Amniotic epithelial cell (primary cell): ENCODE measurements at regions not wholly inside any gene's neighbourhood (a gene's known extent, or its start where the extent isn't known, plus 50 kb on each side); places are given as distances from the start of the nearest gene placed in this dataset.

Experiments used
- DNase-seq: peaks from one replicate; pipeline ENCODE4 v3.0.0-alpha.2; 2010; ENCODE audit warnings: low read depth

DNA sequence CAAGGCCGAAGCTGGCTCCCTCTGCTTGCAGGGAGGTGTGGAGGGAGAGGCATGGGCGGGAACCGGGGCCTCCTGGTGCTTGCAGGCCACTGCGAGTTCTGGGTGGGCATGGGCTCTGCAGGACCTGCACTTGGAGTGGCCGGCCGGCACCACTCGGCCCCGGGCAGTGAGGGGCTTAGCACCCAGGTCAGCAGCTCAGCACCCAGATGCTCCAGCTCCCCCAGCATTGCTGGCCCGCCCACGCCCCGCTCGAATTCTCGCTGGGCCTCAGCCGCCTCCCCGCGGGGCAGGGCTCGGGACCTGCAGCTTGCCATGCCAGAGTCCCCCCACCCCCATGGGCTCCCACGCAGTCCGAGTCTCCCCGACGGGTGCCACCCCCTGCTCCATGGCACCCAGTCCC lies 176.2 kb upstream of the FAM98A start:
- no peak for DNase-seq

DNA sequence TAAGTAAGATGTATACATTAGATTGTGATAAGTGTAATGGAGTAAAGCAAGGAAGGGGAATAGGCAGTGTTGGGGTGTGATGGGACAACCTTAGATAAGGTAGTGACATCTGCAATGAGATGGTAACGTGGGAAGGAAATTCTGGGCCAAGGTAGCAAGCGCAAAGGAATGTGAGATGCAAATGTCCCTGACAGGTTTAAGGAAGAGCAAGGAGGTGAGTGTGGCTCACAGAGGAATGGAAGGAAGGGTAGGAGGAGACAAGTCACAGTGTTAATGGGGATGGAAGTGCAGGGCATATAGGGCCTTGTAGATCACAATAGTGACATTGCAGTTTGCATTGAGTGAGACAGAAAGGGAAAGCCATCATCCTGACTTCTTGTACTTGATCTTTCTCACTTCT lies 170.9 kb upstream of the FAM98A start:
- DNase-seq, result no peak

DNA sequence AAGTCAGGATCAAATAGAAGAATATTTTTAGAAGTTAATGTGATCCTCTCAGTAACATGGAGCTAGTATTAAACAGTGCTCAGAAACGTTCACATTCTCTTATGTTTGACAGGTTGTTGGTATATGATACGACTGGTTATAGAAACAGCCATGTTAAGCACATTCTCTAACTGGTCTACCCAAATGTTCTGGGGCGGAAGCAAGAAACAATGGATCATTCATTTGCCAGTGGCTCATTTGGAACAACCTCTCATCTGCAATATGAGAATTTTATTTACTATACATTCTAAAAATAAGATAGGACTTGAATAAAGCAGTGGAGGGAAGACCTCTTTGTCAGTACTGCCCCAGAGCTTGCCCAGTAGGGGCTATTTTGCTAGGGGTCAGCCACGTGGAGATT lies 167.1 kb upstream of the FAM98A start:
- DNase-seq, result no peak

DNA sequence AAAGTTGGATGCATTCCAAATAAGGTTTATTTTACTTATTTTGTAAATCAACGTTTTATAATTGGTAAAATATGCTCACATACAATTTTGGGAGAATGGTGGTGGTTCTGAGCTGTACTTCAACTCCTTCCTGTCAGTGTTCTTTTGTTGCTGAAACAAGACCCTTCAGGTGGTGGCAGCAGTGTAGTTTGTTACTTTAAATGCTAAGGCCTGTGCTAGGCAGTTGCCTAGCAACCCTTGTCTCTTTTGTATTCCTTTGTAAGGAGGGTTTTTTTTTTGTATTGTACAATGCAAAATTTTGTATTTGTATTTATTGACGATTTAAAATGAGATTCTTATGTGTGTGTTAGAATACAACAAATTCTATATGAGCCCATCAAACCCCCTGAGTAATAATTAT lies 166.0 kb upstream of the FAM98A start:
- DNase-seq, result no peak

DNA sequence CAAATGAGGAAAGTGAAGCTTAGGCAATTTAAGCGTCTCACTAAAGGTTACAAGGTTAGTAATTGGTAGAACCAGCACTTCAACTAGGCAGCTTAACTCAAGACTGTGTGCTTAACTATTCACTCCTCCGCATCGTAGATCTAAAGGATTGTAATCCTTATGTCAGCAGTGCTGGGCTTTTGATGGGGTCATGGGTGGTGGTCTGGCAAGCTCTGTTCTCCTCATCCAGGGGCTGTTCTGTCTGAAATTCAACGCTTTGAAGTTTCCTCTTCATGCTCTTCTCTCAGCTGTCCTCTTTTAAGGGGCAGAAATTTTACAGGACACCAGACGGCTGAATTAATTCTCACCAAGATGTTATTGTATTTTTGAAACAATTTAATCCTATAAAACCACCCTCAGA lies 165.5 kb upstream of the FAM98A start:
- no peak for DNase-seq

DNA sequence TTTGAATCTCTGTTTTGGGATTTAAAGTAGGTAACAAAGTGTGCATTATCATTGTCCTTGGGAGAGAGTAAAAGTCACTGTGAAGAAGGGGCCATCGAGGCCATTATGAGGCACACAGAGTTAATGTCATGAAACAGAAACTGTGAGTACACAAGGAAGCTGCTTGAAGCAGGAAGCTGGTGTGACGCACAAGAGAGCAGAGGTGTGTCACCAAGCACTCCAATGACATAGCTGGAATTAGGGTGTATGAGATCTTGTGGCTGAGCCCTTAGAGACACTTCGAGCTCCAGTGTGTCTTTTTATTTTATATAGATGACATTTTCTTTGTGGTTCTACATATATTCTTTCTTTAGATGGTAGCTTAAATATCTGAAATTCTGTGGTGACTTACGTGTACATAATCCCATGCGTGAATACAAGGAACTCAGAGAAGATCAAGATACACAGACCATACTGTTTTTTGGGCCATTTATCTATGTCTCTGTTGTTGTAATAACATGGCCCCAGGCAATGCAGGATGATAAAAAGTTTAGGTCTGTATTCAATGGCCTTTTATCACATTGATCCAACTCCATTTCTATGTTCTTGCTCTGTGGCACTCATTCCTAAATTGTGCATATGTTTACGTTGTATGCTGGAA lies 164.7 kb upstream of the FAM98A start:
- no peak for DNase-seq

DNA sequence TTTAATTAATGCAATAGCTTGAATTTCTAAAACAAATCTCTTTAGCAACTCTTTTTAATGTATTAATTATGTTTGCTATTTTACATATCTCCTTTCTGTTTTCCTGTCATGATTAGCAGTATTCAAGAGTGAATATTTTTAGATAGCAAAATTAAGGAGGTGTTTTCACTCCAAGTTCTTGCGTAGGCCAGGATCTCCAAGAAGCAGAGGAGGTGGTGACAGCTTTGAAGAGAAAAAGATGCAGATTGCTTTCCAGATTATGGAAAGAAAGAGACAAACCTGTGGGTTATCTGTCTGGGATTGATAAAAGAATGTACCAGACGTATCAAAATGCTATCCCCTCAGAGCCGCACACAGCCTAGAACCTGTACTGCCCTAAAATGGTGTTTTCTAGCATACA lies 163.5 kb upstream of the FAM98A start:
- DNase-seq, result no peak

DNA sequence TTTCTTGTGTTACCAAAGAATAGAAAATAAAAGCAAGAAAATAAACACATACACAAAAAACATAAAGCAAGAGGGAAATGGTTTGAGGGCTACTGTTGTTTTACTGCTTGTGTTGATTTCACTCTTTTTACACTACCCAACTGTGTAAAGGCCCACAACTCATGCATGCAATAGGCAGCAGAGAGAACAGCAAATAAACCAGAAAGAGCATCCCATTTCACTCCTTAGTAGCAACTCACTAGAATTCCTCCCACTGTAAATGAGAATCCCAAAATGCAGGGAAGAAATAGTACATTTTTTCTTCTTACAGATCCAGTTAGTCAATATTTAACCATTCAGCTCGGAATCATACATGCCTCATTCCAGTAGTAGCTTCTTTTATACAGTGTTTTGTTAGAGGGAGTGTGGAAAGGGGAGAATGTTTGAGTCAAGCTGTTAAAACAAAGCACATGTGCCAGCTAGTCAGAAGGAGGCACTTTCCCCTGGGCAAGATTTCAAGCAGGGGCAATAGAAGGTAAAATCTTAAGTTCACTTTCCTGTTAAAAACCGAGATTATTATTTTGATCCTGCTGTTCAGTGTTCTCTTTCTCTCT lies 147.2 kb upstream of the FAM98A start:
- no peak for DNase-seq

DNA sequence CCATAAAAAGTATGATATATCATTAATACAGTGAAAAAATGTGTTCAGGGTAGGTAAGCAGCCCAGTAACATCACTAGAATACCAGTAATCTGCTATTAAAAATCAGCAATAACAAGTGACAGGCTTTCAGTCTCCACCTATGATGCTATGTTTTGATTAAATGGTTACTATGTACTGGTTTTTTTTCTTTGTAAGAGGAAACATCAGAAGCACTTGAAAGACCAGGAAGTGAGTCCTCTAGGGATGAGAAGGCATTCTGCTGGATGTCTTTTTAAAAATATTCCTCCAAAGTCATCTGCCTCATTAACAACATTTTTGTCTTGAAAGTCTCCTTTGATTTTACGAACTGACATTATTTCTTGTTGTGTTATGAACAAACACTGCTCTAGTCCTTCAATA lies 136.0 kb upstream of the FAM98A start:
- no peak for DNase-seq

DNA sequence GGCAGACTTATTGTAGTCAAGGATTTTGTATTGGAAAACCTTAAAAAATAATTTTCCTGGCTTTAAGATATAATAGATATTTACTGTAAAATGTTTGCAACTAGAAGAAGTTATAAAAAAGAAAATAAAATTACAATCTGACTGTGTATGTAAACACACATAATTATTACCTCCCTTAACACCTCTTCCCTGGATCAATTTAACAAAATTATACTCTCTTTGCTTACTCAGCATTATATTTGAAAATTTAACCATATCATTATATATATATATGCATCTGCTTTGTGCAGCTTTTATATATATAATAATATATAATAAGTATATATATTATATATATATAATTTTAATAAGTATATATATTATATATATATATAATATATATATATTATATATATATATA lies 131.7 kb upstream of the FAM98A start:
- no peak for DNase-seq

DNA sequence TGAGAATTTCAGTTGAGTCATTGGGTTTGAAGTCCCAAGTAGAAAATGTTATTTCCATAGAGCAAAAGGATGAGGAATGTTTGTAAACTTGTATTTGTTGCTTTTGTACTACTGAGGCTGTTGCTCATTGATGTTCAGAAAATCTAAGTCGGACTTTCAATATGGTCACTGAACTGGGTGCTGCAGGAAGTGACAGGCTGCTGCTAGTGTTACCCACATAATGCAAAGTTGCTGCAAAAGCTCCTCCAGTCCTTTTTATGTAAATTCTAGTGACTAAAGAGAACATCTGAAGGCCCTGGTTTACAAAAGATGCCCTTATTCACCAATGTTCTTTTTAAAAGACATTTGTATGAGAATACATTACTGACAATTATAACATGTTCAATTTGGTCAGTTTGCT lies 131.1 kb upstream of the FAM98A start:
- DNase-seq, result no peak

DNA sequence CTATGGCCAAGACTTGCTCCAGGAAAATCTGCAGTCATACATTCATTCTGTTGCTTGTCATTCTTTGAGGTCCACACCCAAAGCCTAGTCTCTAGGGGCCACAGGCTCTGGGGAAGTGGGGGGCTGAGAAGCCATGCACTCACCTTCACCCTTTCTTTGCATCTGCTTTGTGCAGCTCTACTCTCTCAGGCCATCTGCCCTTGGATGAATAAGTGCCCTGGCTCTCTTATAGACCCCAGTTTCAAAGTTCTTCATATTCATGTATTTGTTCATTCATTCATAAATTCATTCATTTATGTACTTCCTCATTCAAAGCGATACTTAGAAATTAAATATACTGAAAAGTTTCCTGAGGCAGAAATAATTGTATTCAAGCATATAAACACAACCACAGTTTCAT lies 130.3 kb upstream of the FAM98A start:
- no peak for DNase-seq

DNA sequence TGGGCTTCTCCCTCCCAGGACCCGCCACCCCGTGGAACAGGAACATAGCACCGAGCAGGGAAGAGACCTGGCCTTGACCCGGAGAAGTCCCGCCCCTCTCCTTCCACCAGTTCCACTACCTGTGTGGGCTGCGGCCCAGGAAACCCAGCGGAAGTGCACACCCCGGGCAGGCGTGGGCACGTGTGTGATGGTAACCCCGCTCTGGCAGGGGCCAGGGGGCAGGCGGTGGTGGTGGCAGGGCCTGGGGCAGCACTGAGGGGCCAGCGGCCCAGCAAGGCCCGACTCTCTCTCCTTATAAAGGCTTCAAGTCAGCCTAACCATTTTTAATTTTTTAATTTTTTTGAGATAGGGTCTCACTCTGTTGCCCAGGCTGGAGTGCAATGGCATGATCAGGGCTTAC lies 129.0 kb upstream of the FAM98A start:
- DNase-seq, result no peak

DNA sequence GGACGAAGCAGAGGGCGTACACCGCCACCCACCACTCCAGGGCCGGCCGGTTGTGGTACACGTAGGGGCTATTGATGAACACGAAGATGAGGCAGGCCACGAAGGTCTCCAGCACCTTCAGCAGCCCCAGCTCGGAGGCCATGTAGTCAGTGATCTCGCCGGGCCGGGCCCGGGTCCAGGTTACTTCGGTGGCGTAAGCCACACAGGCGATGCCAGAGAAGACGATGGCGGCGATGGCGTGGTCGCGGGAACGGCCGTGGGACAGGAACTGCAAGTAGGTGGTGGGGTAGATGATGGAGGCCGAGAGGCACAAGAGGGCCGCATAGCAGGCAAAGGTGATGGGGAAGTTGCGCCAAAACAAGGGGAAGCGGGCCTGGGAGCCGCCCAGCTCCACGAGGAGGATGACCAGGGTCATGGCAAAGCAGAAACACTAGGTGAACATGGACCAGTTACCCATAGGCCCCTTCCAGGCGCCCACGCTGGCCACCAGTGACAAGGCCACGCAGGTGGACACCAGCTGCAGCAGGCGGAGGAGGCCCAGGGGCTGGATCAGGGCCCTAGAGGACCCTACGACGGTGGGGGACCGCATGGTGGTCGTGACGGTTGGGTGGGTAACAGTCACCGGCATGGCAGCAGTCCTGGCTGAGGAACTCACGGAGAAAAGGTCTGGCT lies 128.4 kb upstream of the FAM98A start:
- DNase-seq, result no peak

DNA sequence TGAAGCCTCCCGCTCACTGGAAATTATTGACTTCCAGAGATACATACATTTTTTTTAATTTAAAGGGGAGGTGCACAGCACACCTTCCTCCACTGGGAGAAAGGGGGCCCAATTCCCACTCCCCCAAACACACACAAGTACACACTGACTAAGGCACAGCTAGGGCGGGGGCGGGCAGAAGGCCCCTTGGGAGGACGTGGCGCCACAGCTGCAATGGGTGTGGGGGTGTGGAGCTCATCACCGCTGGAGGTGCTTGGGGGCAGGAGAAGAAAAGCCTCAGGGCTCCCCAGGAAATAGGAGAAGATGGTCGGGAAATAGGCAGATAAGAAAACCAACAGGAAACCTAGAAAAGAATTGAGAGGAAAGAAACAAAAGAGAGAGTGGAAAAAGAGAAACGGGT lies 127.3 kb upstream of the FAM98A start:
- DNase-seq, result no peak

DNA sequence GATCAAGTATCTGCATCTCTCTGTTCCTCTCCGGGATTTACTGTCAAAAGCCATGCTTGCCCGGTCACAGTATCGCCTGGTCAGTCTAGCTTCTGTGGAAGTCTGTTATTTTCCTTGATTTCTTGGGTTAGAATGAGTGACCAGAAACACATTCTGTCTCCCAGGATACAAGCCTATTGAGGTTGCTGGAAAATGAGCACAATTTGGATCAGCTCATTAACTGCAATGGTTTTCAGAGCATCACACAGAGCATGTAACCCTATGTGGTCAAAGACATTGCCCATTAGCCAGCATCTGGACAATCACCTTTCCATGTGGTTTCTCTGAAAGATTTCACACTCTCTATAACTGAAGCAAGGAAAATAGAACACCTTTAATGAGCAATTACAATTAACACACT lies 124.2 kb upstream of the FAM98A start:
- no peak for DNase-seq

DNA sequence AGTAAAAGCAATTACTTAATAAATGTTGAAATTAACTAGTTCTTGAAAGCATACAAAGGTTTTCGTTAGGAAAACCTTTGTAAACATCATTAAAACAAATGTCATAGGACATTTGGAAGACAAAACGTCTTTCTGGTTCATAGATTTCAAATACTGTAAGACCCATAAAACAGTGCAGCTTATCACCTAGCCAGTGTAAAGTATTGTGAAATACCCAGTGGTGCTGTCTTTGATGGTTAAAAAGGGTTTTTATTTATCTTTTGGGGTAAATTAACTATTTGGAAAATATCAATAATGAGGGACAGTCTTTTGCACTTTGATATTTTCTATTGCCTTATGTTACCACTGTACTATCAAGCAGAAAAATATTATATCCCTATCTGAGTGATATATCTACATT lies 120.0 kb upstream of the FAM98A start:
- DNase-seq, result no peak

DNA sequence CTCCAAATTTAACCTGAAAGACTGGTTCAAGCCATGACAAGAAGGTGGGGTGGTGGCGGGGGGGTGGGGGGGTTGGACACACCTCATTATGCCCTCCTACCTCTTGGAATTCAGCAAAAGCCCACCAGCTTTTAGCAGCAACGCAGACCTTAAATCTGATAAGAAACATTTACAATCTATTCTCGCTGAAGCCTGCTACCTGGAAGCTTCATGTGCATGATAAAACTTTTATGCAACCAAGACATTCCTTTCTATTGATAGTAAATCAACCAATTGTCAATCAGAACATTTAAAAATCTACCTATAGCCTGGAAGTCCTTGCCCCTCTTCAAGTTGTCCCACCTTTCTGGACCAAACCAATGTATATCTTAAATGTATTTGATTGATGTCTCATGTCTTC lies 113.6 kb upstream of the FAM98A start:
- no peak for DNase-seq

DNA sequence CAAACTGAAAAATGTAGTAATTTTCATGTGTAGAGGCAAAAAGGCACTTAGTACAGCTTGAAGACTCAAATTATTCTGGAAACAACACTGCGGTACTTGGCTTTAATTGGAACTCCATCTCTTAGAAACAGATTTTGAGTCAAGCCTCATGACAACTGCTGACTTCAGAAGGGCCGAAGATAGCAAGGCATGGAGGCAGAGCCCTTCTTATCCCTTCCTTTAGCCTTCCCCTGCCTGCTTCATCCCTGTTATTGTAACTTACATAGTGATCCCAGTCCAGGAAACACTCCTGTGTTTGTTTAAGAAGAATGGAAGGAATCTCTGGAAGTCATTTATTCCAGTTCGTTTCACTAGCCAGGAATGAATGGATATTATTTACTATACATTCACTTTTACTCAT lies 110.9 kb upstream of the FAM98A start:
- no peak for DNase-seq

DNA sequence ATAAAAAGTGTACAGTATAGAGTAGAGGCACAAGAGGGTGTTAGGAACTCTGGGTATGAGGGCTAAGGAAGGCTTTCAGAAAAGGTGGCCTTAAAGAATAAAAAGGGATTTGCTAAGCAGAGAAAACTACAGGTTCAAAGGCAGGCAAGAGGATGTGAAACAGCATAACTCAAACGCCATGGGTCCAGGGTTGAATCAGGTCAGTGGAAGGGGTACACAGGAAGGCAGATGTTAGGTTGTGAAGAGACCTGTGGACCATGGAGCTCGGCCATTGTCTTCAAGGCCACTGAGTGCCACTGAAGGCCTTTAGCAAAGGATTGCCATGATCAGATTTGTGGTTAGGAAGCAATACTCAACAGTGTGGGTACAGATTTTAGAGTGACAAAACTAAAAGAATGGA lies 108.2 kb upstream of the FAM98A start:
- DNase-seq, result no peak

DNA sequence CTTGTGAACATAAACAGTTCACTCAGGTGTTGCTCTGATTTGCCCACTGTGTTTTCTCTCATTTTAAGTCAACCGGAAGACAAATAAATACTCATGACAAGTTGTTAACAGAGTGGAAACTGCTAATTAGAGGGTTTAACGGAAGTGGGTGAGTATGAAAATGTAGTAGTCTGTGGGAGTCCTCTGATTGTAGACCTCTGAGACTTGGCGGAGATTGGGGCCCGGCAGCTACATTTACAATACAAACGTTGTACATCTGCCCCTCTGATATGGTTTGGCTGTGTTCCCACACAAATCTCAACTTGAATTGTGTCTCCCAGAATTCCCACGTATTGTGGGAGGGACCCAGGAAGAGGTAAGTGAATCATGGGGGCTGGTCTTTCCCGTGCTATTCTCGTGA lies 107.3 kb upstream of the FAM98A start:
- no peak for DNase-seq

DNA sequence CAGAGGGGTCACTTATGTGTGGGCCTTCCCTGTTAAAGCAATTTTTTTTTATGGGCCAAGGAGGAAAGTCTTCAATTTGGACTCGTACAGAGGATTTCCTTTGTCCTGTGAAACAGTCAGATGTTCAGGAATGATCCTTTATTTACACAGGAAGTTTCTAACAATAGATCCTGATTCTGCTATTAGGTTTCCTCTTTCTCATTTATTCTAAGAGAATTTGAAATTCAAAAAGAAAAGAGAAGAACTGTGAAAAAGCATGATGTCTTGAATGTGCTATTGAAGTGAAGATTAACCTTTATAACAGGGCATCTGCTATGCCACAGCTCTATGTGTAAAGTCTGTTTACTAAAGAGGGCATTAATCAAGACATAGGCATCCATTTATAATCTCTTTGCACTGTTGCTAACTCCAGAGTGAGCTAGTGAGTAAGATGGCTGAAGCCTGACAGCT lies 105.3 kb upstream of the FAM98A start:
- no peak for DNase-seq

DNA sequence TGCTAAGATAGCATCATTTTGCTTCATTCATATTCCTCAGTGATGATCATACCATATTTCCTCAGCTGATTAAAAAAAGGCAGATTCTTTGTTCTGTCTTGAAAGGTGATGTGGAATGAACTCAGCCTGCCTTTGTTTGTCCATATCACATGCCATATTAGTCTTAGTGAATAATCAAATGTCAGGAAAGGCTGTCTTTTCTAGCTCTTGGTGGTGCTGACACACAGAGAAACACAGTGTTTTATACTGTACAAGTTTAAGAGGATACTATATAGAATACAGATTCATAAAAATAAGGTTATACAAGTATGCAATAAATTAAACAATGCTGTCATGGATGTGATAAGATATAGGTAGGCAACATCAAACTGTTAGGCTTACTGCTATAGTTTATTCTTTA lies 97.1 kb upstream of the FAM98A start:
- no peak for DNase-seq

DNA sequence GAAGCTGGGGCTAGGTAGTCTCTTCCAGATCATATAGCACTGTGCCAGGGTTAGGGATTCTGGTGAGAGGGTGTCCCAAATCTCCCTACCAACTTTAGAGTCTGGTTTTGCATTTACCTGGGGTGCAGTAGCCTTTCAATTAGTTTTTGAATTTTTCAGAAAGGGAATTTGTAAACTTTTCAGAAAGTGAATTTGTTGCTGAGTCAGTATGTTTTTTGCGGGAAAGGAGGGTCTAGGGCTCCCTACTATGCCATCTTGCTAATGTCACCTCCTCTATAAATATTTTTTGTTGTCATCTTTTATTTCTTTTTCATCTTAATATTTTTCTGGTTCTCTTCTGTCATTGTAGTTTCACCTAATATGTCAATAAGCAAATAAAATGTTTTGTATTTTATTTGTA lies 95.8 kb upstream of the FAM98A start:
- DNase-seq, result no peak
